GM13976 (cell line): ENCODE measurements at regions not wholly inside any gene's neighbourhood (a gene's known extent, or its start where the extent isn't known, plus 50 kb on each side); places are given as distances from the start of the nearest gene placed in this dataset.

Experiments
- DNase-seq: peaks from one replicate; pipeline ENCODE4 v3.0.0; 2012; ENCODE audit warnings: low spot score
- CTCF ChIP-seq: IDR thresholded peaks from 2 replicates; pipeline ENCODE4 v1.5.1; 2012; ENCODE audit warnings: borderline replicate concordance, mild to moderate bottlenecking; ENCODE audit not compliant: insufficient read depth; ENCODE audit errors: extremely low read depth, missing control alignments, control extremely low read depth
- in situ Hi-C: fragments of 300-500 bp; cut with MboI; formaldehyde crosslinking; loops from one replicate; pipeline ENCODE4 v1.12.0; 2022; ENCODE audit warnings: low sequenced_read_pairs, mixed read lengths, inconsistent platforms; ENCODE audit not compliant: unreplicated experiment

DNA sequence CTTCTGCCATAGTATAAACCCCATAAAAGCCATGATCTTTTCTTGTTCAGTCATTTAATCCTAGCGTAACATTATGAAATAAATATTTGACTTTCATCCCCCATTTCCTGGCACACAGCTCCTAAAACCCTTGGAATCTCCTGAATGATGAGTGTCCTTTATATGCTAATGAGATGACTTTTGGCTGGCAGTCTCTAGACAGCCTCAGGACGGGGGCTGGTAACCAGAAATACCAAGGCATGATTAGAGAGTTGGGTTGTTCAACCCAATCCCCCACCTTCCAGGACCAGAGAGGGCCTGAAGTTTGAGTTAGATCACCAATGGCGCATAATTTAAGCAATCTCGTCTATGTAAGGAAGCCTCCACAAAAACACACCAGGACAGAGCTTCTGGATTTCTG is 1246.1 kb upstream of the TENM4 start:
- TF ChIP-seq CTCF = no peak
- no peak for DNase-seq
- in situ Hi-C loops = no loop called here

DNA sequence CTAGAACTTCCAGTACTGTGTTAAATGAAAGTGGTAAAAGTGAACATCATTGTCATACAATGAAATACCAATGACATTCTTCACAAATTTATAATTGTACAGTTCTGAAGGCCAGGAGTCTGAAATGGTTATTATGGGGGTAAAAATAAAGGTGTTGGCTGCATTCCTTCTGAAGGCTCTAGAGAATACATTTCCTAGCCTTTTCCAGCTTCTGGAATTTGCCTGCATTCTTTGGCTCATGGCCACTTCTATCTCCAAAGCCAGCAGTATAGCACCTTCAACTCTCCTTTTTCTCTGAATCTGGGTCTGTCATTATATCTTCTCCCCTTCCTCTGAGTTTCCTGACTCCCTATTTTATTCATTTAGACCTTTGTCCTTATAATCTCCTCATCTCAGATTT is 1232.7 kb upstream of the TENM4 start:
- TF ChIP-seq CTCF = no peak
- in situ Hi-C loops = no loop called here
- no peak for DNase-seq

DNA sequence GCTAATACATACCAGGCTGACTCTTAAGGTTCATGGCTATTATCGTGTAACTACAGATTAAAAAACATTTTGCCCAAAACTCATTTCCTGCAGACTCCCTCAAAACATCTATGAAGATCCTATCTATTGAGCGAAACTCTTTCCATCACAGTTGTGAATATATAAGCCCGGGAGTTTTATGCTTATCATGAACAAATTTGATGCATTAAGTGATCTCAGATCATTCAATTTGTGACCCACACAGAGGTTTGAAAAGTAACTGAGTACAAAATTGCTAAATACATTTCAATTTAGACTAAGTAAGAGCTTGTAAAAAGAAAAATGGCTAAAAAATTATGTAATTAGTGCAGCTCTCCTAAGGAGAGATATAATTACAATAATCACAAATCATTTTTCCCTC is 1228.8 kb upstream of the TENM4 start:
- no peak for DNase-seq
- no peak for TF ChIP-seq CTCF
- in situ Hi-C loops = no loop called here

DNA sequence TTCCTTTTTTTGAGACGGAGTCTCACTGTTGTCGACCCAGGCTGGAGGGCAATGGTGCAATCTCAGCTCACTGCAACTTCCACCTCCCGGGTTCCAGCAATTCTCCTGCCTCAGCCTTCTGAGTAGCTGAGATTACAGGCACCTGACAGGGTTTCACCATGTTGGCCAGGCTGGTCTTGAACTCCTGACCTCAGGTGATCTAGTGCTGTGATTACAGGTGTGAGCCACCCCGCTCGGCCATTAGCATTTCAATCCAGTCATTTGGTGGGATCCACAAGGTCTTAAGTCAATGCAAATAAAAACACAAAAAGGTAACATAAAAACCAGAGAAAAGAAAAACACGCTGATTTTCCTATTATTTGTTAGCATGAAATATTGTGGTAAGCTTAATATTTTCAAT is 1227.2 kb upstream of the TENM4 start:
- no peak for DNase-seq
- in situ Hi-C loops = no loop called here
- TF ChIP-seq CTCF = no peak

DNA sequence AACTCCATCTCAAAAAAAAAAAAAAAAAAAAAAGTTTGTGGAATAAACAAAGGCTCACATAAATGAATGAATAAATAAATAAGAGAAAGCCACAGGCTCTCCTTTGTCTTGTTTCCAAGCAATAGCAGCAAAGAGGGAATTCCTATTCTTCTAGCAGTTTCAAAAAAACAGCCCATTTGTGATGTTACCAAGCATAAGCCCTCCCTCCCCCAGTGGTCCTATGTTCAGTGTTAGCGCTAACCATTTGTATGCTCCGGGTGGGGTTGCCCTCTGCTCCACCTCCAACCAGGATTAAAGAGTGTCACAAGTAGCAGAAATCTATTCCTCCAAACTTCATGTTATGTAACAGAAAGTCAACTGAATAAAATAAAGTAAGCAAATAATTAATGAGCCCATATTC is 1215.0 kb upstream of the TENM4 start:
- TF ChIP-seq CTCF = no peak
- in situ Hi-C loops = no loop called here
- no peak for DNase-seq

- in situ Hi-C loops = no loop called here
- no peak for TF ChIP-seq CTCF
These were observed 1210.1 kb upstream of the TENM4 start for GRCh38 chr11:80650966-80651365.

DNA sequence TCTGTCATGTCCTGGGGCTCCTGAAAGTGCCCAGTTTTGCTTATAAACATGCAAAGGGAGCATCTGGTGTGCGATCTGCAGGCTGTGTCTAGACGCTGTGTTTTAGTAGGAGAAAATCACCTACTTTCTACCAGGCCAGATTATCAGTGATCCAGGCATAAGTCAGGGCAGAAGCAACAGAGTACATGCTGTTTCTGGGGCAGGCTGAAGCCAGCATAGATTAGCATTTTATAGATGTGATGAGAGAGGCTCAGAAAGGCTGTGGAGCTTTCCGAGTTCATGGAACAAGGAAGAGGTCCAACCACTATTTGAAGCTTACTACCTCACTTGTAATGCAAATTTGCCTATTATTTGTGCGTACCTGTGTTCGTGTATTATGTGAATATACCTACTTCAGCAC is 1208.4 kb upstream of the TENM4 start:
- no peak for TF ChIP-seq CTCF
- no peak for DNase-seq
- in situ Hi-C loops = no loop called here

More at GRCh38 chr11:80650966-80651365, 1210.1 kb upstream of the TENM4 start:
- DNase-seq = no peak
